NCI-H2227 (cell line): ENCODE measurements at regions not wholly inside any gene's neighbourhood (a gene's known extent, or its start where the extent isn't known, plus 50 kb on each side); places are given as distances from the start of the nearest gene placed in this dataset.

Experiments
- DNase-seq: peaks from one replicate; lab custom pipeline; 2025; ENCODE audit not compliant: unreplicated experiment; lab: John Stamatoyannopoulos, UW

DNA sequence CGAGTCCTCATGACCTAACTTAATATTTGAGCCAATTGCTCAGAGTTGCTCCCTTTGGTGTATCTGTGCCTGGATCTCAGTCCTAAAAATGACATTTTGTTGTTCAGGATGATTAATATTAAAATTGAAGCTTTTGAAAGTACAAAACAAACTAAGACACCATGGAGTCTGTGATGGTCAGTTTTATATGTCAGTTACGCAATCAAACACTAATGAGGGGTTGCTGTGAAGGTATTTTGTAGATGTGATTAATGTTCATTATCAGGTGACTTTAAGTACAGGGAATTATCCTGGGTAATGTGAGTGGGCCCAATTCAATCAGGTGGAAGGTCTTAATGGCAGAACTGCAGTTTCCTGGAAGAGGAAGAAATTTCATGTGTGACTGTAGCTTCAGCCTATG is 546.7 kb downstream of the REEP3 start:
- no peak for DNase-seq

DNA sequence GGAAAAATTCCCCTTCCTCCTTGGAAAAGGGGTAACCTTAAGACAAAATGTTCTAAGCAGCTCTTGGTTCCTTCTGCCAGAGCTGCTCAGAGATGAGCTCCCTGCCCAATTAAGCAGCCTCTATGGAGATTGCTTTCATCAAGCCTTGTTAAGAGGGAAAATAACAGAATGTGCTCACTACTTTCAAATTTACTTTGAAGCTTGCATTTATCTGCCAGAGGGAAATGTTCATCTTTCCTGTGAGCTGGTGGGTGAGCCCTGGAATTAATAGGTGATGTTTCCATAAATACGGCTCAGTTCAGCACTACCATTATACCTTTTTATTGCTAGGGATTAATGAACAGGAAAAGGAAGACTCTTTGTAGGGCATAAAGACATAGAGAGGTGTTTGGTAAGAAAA is 549.0 kb downstream of the REEP3 start:
- no peak for DNase-seq

DNA sequence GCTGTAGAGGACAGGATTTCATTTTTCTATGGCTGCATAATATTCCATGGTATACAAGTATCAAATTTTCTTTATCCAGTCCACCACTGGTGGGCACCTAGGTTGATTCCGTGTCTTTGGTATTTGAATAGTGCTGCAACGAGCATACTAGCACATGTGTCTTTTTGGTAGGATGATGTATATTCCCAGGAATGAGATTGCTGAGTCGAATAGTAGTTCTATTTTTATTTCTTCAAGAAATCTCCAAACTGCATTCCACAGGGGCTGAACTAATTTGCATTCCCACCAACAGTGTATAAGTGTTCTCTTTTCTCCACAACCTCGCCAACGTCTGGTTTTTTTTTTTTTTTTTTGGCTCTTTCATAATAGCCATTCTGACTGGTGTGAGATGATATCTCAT is 550.0 kb downstream of the REEP3 start:
- no peak for DNase-seq

DNA sequence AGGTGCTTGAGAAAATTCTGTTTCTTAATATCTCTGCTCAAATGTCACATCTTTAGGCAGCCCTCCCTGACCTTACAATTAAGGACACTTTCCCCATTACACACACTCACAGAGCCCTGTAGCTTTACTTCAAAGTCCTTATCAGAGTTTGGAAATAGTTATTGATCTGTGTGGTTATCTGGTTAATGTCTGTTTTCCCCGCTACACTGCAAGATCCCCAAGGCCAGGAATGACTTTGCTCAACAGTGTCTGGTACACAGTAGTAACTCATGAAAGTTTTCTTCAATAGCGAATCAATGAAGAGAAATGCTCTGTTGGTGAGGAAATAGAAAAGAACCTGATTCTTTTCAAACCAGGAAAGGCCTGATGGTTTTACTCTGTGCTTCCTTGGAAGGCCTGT is 554.4 kb downstream of the REEP3 start:
- no peak for DNase-seq

DNA sequence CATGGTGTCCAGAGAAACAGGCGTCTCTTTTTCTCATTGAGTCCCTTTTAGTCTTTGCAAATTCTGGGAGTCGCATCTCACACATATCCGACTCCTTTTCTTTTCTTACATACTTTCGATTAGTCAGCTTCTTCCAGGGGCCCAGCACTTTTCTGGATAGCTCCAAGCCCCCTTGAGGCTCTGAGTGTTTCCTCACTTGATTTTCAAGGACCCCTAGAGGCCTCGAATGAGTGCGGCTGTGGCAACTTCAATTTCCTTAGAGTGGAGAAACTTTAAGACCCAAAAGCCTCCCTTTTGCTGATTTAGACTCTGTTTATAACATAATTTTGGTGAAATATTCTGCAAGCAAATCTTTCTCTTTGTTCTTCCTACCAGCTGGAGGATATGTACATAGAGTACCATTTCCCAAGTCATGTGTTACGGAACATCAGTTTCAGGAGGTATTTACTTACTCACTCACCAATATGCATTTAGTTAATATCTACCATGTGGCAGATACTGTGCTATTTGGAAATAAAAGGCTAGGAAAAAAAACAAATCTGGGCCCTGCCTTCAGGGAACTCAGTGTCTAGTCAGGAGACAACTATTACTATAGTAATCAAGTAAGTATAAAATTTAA is 555.2 kb downstream of the REEP3 start:
- no peak for DNase-seq

DNA sequence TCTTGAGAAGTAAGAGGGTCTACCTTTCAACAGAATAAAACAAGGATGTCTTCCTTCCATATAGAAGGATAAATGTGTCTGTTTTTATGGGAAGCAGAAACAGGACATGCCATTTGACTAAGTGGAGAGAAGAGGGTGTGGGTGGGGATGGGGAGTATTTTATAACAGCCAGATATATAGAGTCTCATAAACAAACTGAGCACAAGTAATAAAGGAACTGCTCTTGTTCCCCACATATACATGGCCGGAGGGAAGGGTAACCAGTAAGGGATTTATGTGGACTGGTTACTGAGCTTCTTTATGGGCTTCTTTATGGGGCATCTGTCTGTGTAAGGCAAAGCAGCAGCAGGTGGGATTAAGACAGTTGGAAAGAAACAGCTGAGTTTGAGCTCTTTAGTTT is 558.1 kb downstream of the REEP3 start:
- DNase-seq: no peak

DNA sequence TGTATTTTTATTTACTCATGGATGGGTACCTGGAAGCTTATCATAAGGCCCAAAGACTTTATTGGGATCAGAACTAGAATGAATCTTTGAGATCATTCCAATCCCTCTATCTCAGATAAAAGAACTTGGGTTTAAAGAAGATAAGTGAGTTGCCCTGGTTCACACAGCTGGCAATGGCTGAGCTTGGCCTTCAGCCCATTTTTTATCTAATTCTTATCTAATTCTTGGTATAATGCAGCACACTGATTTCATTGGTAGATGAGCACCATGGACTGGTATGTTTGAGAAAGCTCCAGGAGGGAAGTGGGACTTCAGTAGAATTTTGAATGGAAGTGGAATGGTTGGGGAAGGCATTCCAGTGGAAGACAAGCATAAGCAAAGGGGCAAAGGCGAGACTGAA is 558.9 kb downstream of the REEP3 start:
- DNase-seq: no peak

DNA sequence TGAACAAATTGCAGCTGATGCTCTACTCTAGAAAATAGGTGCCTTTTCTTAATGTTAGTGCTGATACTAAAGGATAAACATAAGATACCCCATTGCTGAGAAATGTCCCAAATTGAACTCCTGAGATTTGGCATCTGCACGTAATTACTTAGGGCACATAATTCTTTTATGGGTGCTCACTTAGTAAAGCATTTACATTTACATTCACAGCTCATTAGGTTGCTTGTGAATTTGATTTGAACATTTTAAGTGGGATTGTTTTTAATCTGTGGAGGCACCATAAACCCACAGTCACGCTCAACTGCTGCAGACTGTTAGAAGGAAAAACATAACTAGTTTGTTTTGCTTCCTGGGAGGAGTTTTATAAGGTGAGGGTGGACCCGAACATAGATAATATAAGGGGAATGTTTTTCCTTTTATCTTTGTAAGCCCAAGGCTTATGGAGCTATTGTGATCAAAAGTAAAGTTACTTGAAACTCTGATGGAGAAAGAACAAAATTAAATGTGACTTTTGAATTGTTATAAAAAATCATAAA is 560.8 kb downstream of the REEP3 start:
- DNase-seq: no peak

DNA sequence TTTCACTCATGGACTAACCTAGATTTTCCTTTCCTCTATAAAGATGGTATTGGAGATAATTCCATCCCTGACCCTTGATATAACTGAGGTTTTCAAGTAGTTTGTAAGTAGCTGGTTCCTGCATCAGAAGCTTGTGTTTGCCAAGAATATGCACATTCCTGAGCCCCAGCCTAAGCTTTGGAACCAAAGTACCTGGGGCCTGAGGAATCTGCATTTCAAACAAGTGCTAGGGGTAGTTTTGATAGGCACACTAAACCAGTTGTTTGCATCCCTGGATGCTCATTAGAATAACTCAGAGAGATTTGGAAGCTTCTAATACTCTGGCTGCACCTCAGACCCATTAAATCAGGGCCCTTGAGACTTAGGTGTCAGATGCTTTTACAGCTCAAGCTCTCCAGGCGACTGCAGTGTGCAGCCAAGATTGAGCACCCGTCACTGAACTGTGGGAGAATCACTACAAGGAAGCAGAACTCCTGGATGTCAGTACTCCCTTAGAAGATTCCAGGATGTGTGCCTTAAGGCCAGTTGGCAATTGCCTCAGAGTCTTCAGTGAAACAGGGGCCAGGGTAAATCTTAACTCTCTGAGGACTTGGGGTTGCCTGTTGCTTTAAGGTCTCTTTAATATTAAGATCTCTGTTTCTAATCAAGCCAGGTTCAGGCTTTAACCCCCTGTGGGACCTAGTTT is 565.0 kb downstream of the REEP3 start:
- no peak for DNase-seq

DNA sequence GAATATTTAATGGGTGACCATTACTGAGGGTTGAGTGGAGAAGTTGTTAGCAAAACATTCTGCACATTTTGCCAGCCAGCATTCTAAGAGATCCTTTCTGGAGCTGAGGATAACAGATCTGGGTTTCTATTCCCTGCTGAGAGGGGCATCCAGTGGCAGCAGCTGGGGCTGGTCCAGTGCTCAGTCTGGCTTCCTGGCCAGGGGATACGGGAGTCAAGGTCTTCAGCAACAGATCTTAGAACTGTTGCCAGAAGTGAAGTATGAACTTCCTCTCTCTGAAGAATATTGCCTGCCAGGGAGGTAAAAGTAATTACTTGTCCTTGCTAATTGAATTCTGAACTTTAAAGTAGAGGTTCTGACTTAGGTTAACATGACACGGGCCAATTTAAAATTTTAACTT is 568.4 kb downstream of the REEP3 start:
- DNase-seq: no peak

DNA sequence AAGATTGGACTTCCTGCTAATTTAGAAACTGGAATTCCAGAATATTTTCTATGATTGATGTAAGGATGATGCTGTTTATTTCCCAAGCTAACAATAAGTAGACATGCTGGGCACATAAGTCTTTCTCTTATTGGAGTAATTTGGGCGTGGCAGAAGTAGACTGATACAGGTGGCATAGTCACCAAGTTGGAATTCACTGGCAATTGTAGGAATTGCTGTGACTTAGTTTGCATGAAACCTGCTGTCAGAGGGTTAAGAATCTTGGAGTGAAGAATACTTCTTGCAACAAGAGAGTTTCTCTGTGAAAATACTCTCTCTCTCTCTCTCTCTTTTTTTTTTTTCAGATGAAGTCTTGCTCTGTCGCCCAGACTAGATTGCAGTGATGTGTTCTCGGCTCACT is 569.7 kb downstream of the REEP3 start:
- no peak for DNase-seq

DNA sequence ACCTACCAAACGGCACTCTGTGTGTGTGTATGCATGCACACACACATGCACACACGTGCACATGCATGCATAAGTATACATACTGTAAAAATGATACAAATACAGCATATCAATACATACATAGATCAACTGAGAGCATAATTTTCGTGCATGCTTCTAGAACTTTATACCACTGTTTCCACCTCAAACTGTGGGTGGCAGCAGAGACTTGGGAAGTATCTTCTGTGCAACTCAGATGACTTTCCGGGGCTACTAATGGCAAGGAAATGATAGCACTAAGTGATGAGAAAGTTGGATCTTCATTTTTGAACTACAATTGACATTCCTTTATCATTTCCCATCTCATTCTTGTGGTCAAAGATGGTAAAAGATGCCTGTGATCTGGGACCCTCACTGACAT is 570.7 kb downstream of the REEP3 start:
- DNase-seq: no peak

DNA sequence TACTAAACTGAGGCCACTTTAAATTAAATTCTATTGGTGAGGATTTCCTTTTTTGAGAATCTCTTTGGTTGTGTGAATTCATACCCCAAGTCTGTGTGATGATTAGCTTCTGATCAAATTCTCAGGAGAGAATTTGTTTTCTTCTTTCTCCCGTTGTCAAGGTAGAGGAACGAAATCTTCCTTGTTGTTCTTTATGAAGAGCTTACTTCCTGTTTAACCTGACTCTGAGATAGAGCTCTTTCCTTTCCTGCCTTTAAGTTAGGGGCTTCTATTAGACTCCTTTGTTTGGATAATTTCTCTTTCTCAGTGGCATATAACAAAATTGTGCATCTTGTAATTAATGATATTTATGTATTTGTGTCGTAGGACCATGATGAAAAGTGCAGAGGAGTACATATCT is 572.1 kb downstream of the REEP3 start:
- DNase-seq: no peak

DNA sequence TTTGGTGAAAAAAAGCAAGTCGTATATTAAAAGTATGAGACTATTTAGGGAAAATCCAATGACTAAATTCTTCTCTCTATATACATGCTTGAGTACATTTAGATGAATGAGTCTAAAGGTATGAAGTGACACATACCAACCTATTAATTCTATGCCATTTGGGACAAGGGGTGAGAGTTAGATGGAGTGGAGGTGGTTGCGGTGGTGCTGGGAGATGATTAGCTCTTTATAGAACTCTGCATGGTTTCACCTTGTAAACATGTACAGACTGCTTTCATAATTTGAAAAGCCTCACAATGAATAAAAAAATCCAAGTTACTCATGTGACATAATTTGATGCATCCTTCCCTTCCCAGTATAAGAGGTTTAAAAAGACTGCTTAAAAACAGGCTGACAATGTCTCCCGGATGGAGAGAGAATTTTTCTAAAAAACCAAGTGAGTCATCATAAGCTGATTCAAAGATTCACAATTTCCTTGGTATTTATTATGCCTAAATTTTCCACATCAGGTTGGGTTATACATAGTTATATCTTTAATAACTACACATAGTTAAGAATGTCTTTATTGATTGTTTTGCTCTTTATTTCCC is 572.8 kb downstream of the REEP3 start:
- no peak for DNase-seq

DNA sequence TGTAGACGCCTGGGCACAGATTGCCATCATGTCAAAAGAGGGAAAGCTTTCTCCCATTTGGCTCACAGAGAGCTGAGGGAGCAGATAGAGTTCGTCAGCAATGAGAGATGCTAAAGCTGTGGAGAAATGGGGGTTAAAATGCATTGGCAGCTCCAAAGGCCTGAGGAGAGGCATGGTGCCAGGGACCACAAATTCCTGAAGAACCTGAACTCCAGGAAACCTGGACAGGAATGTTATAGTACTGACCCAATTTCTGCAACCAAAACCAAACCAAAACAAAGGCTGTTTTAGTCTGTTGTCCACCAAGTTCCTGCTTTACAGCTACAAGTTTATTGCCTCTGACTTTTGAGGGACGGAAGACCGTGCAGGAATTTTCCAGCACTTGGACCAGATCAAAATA is 575.7 kb downstream of the REEP3 start:
- DNase-seq: no peak

DNA sequence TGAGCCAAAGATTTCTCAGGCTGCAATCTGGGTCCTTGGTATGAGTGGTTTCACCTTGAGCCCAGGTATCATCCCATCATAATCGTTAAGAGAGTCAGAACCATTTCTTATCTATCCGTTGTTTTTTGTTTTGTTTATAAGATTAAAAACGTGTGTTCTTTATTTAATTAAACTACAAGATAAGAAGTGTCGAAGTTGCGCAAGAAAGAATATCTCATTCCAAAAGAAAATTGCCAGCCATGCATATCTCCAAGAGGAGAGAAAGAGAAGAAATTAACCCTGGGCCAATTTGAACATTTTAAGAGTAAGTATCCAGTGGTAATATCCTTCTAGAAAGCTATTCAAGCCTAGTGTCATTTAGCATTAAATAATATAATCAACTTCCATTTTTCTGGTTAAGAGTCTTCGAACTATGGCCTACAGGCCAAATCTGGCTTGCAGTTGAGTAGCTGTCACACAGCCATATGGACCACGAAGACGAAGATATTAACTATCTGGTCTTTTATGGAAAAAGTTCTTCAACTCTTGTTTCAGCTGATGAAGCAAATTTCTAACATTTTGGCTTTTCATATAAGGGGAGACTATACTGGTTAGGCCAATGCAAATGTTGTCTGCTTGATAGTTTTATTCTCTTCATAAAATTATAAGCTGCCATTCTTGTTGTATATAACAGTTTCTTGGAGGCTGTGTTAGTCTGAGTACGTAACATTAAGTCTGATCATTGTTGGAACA is 576.4 kb downstream of the REEP3 start:
- no peak for DNase-seq

DNA sequence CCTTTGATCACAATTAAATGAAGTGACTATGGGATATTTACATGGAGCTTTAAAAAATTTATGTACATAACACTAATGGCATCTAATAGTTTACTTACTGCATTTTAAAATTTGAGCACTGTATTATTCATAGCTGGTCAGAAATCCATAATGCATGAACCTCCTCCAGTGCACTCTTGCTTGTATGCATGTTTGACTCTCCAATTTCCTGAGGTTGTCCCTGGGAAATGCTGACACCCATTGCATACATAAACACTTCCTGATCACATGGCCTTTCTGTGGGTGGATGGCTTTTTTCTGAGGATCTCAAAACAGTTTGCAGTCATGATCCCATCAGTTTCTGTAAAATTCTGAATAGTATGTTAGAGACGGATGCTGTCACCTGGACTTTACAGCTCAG is 577.8 kb downstream of the REEP3 start:
- DNase-seq: no peak

DNA sequence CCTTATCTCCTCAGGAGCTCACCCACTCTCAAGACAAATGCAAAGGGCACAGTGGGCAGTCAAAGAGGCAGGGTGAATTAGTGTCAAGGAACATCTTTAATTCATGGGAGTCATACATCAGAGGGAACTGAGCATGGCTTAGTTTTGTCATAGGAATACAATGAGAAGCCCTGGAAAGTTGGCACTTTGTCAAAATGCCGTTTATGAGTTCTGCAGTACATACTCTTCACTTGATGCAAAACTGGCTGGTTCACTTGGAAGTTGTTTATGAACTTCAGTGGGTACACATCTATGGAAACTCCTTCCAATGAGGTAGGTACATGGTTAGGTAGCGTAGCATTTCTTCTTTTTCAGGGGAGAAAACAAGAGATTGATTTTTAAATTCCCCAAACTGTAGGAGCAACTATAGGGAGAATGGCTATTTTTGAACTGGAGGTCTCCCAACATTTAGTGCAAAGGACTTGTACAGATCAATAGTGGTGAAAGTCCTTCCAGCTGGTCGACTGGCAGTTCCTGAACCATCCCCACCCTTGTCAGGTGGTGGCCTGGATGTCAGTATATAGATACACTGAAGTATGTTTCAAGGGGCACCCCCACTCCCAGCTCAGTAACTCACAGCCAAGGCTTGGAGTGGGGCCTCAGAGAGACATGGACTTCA is 580.5 kb downstream of the REEP3 start:
- no peak for DNase-seq

DNA sequence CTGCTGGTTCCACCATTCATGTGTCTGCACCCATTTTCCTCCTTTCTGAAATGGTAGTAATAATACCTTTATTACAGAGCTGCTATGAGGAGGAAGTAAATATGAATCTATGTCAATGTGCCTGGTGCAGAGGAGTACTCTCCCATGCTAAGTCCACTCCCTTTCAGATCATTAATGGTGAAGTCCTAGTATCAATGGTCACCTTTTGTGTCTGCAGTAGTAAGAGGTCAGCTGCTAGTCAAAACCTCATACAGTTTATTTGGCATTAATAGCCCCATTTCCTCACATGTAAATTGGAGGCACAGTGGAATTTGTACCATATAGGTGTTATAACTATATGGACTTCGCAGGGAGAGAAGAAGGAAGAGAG is 581.0 kb downstream of the REEP3 start:
- DNase-seq: no peak

DNA sequence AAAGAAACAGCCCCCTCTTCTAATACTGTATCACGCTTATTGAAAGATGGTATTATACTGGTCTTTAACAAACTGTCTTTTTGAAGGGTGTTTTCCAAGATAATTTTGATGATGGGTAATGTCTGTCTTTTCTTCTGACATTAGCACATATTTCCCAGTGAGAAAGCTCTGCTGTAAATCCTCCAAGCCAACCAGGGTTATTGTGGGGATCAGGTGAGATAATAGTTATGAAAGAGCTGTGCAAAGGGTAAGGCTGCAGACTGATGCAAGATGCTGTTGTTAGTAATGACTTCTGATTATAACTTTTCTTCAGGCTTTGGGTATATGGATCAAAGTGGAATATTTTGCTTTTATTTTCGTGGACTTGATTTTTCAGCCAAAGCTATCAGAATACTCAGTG is 581.7 kb downstream of the REEP3 start:
- no peak for DNase-seq

DNA sequence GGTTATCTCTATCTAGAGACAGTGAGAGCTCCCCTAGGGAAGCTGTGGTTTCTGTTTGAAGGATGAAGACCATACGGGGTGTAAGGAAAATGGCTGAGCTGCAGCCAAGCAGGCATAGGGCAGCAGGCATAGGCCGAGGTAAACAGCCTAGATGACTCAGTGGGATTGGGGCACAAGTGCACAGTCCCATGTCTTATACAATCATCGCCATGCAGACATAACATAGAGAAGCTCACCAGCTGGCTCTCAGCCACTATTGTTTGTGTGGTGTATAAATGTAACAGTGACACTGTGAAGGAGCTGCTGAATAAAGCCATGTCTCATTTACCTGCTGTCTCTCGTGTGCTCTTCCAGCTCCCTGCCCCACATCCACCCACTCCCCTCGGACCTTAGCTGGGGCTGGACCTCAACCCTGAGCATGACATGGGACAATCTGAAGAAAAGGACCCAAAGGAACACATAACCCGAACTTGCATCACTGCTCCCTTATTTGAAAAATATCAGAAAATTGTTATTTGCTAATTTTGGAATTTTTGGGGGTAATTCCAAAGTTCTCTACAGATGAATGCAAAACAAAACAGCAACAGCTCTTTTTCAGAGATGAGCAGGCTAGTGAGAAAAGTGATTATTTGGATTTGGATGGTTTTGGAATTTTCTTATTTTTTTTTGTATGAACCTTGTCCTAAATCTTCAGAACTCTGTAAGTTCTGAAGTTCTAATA is 582.7 kb downstream of the REEP3 start:
- DNase-seq: no peak
